ENCODE measurements at regions not wholly inside any gene's neighbourhood (a gene's known extent, or its start where the extent isn't known, plus 50 kb on each side); places are given as distances from the start of the nearest gene placed in this dataset.
A peak's percentile ranks its signal among the peaks of the same experiment; 100 is the strongest.

DNA sequence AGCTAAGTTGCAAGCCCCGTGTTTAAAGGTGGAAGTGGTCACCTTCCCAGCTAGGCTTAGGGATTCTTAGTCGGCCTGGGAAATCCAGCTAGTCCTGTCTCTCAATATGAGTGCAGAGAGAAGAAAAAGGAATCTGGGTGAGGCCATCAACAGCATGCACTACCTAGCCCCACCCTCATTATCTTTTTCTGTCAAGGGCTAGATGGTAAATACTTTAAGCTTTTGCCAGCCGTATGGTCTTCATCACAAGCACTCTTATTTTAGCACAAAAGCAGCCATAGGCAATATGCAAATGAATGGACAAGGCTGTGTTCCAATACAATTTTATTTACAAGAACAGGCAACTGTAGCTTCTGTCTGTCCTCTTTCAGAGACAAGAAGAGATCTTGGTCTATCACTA, 282.9 kb downstream of the ZNF674 start:
- DNase-seq (ENCODE audit: low read depth), result no peak
- no peak overlapping the region for H3K4me3 ChIP-seq (ENCODE audit: low read depth, low read length)
- TF ChIP-seq, protein P1, sequence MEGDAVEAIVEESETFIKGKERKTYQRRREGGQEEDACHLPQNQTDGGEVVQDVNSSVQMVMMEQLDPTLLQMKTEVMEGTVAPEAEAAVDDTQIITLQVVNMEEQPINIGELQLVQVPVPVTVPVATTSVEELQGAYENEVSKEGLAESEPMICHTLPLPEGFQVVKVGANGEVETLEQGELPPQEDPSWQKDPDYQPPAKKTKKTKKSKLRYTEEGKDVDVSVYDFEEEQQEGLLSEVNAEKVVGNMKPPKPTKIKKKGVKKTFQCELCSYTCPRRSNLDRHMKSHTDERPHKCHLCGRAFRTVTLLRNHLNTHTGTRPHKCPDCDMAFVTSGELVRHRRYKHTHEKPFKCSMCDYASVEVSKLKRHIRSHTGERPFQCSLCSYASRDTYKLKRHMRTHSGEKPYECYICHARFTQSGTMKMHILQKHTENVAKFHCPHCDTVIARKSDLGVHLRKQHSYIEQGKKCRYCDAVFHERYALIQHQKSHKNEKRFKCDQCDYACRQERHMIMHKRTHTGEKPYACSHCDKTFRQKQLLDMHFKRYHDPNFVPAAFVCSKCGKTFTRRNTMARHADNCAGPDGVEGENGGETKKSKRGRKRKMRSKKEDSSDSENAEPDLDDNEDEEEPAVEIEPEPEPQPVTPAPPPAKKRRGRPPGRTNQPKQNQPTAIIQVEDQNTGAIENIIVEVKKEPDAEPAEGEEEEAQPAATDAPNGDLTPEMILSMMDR (IDR thresholded peaks at IDR 0.05; ENCODE audit: low read depth, low read length), result no peak
- TF ChIP-seq, protein P2, sequence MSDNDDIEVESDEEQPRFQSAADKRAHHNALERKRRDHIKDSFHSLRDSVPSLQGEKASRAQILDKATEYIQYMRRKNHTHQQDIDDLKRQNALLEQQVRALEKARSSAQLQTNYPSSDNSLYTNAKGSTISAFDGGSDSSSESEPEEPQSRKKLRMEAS (IDR thresholded peaks at IDR 0.05; ENCODE audit: low read depth, low read length), result no peak
- TF ChIP-seq POLR2A (IDR thresholded peaks at IDR 0.05; ENCODE audit: extremely low read depth, insufficient read length) (no peak), MYC (IDR thresholded peaks at IDR 0.05; ENCODE audit: low read depth, low read length) (no peak)

DNA sequence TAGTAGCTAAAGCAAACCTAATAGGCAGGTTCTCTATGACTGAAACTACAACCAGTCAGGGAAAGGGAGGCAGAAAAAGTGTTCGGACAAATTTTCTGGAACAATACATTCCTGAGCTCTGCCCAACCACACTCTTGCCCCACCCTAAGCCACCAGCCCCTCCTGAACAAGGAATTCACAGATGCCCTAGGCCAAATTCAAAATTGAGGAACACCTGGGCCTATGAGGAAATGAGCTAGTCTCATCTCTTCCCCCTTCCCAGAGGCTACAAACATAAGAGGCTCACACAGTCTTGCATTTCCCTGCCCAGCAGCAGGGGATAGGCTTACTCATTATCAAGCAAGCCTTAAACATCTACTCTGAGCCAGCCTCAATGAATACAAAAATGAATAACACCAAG, 284.7 kb downstream of the ZNF674 start:
- TF ChIP-seq POLR2A (IDR thresholded peaks at IDR 0.05; ENCODE audit: extremely low read depth, insufficient read length), result no peak
- TF ChIP-seq, protein P2 (IDR thresholded peaks at IDR 0.05; ENCODE audit: low read depth, low read length), result no peak
- TF ChIP-seq, protein P1 (IDR thresholded peaks at IDR 0.05; ENCODE audit: low read depth, low read length), result no peak
- TF ChIP-seq MYC (IDR thresholded peaks at IDR 0.05; ENCODE audit: low read depth, low read length), result no peak
- no peak overlapping the region for H3K4me3 ChIP-seq (ENCODE audit: low read depth, low read length)
- DNase-seq (ENCODE audit: low read depth), result no peak

DNA sequence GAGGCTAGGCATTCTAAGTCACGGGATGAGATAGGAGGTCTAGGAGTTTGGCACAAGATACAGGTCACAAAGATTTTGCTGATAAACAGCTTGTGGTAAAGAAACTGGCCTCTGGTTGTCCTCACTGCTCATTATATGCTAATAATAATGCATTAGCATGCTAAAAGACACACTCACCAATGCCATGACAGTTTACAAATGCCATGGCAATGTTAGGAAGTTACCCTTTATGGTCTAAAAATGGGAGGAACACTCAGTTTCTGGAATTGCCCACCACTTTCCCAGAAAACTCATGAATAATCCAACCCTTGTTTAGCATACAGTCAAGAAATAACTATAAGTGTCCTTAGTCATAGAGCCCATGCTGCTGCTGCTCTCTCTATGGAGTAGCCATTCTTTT, 286.9 kb downstream of the ZNF674 start:
- no peak for DNase-seq (ENCODE audit: low read depth)
- TF ChIP-seq MYC (IDR thresholded peaks at IDR 0.05; ENCODE audit: low read depth, low read length), result no peak
- no peak for TF ChIP-seq POLR2A (IDR thresholded peaks at IDR 0.05; ENCODE audit: extremely low read depth, insufficient read length)
- TF ChIP-seq, protein P2 (IDR thresholded peaks at IDR 0.05; ENCODE audit: low read depth, low read length), result no peak
- TF ChIP-seq, protein P1 (IDR thresholded peaks at IDR 0.05; ENCODE audit: low read depth, low read length), result no peak
- H3K4me3 ChIP-seq (ENCODE audit: low read depth, low read length), result no peak overlapping the region

DNA sequence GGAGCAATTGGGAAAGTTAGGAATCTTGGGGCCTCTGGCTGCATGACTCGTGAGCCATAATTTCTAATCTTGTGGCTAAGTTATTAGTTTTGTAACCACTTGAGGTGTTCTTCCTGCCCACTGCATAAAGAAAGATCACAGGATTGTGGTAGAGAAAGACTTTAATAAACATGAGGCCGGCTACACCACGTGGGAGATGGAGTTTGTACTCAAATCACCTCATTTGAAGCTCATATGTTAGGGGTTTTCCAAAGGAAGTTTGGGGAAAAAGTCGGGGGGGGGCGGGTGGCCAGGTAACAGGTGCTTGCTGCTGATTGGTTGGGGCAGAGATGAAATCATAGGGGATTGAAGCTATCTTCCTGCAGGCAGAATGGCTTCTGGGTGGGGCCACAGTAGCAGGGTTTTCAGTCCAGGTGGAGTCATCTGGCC, 287.8 kb downstream of the ZNF674 start:
- TF ChIP-seq, protein P2 (IDR thresholded peaks at IDR 0.05; ENCODE audit: low read depth, low read length), result no peak
- TF ChIP-seq, protein P1 (IDR thresholded peaks at IDR 0.05; ENCODE audit: low read depth, low read length), result no peak
- TF ChIP-seq POLR2A (IDR thresholded peaks at IDR 0.05; ENCODE audit: extremely low read depth, insufficient read length) (no peak), MYC (IDR thresholded peaks at IDR 0.05; ENCODE audit: low read depth, low read length) (no peak)
- H3K4me3 ChIP-seq (ENCODE audit: low read depth, low read length), result no peak overlapping the region

DNA sequence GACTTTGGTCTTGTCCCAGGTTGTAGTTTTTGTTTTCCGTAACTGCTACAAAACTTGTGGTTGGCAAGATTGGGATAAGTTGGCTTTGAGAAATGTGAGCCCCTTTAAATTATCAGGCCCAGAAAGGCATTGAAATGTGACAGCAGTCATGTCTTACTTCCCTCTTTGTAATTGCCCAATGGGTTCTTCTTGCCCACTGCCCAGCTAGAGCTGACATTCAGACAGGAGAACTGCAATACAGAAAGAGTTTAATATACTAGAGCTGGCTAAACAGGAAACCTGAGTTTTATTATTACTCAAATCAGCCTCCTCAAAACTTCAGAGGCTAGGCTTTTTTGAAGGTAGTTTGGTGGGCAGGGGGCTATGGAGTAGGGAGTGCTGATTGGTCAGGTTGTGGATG, 288.3 kb downstream of the ZNF674 start:
- TF ChIP-seq, protein P2 (IDR thresholded peaks at IDR 0.05; ENCODE audit: low read depth, low read length), result no peak
- TF ChIP-seq POLR2A (IDR thresholded peaks at IDR 0.05; ENCODE audit: extremely low read depth, insufficient read length), result no peak
- TF ChIP-seq MYC (IDR thresholded peaks at IDR 0.05; ENCODE audit: low read depth, low read length), result no peak
- TF ChIP-seq, protein P1 (IDR thresholded peaks at IDR 0.05; ENCODE audit: low read depth, low read length), result no peak
- DNase-seq (ENCODE audit: low read depth), result peak; percentile 56
- no peak overlapping the region for H3K4me3 ChIP-seq (ENCODE audit: low read depth, low read length)

More for the DNA sequence above, 287.8 kb downstream of the ZNF674 start:
- DNase-seq (ENCODE audit: low read depth), result no peak

All from NB4 (cell line).